Activated B cell treated with CpG ODN at 0.5 μM for 24 hours (primary cell): ENCODE measurements at regions not wholly inside any gene's neighbourhood (a gene's known extent, or its start where the extent isn't known, plus 50 kb on each side); places are given as distances from the start of the nearest gene placed in this dataset.
A peak's percentile ranks its signal among the peaks of the same experiment; 100 is the strongest.
"Not testable (repeated sequence)": the region's sequence is repeated elsewhere in the genome, so short reads cannot be mapped to it uniquely, and the experiment has no call there.

Experiments used
- ATAC-seq: fragments of 200-7000 bp; cut with Tn5 transposase; one replicate; pipeline ENCODE4 v1.10.0; 2021; ENCODE audit warnings: low read depth, mild to moderate bottlenecking, moderate library complexity
- CTCF ChIA-PET: fragments of 350-600 bp; sonication (Branson Sonifier 250); formaldehyde crosslinking; loops from one replicate; lab custom pipeline; 2021; ENCODE audit warnings: antibody characterized with exemption; lab: Charles Lee
- POLR2A ChIA-PET: fragments of 350-600 bp; sonication (Branson Sonifier 250); formaldehyde crosslinking; loops from one replicate; lab custom pipeline; 2021; ENCODE audit warnings: antibody characterized with exemption; lab: Charles Lee
- DNase-seq: peaks from one replicate; pipeline ENCODE4 v3.0.0; 2022
- H3K27ac Mint-ChIP-seq: one replicate; pipeline ENCODE4 v1.8.0; 2020; ENCODE audit warnings: mixed read lengths
- H3K27me3 Mint-ChIP-seq: one replicate; pipeline ENCODE4 v1.8.0; 2021; ENCODE audit warnings: mixed read lengths
- H3K36me3 Mint-ChIP-seq: one replicate; pipeline ENCODE4 v1.8.0; 2021; ENCODE audit warnings: low read depth, mixed read lengths
- H3K4me1 Mint-ChIP-seq: one replicate; pipeline ENCODE4 v1.8.0; 2021; ENCODE audit warnings: mixed read lengths
- H3K4me3 Mint-ChIP-seq: one replicate; pipeline ENCODE4 v1.8.0; 2020; ENCODE audit warnings: mild to moderate bottlenecking, mixed read lengths
- H3K9me3 Mint-ChIP-seq: one replicate; pipeline ENCODE4 v1.8.0; 2020; ENCODE audit warnings: mixed read lengths
- intact Hi-C: fragments of 100-400 bp; cut with micrococcal nuclease; formaldehyde crosslinking; loops from one replicate; pipeline ENCODE4 v1.15.1; 2024
- TF ChIP-seq, protein P1 (sequence below): fragments of 200-600 bp; IDR thresholded peaks from one replicate; pipeline ENCODE4 v1.8.0; 2022; ENCODE audit warnings: antibody characterized with exemption, mild to moderate bottlenecking

DNA sequence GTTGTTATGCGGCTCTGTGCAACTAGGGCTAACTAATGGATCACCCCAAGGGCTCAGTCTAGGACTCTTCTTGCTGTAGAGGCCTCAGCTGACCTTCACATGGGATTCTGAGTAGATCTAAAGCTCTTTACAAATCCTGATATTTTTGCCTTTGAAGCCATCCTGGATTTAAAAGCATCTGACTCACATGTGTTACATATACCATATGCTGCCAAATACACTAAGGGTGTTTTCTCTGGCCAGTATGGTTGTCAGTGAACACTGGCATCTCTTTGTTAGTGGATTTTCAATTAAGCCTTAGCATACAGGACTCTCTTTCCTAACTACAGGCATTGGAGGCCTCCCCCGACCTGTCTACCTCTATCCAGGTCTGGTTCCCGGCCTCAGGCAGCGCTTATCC, 992.8 kb upstream of the FANCL start:
- ATAC-seq: no peak
- no peaks in the 10 kb centered on the region for H3K9me3 Mint-ChIP-seq
- peaks cover 19% of the 10 kb centered on the region for H3K4me1 Mint-ChIP-seq
- POLR2A ChIA-PET: no interaction called here
- H3K36me3 Mint-ChIP-seq: no peaks in the 10 kb centered on the region
- DNase-seq: no peak
- H3K27ac Mint-ChIP-seq: no peak overlapping the region
- TF ChIP-seq, protein P1, sequence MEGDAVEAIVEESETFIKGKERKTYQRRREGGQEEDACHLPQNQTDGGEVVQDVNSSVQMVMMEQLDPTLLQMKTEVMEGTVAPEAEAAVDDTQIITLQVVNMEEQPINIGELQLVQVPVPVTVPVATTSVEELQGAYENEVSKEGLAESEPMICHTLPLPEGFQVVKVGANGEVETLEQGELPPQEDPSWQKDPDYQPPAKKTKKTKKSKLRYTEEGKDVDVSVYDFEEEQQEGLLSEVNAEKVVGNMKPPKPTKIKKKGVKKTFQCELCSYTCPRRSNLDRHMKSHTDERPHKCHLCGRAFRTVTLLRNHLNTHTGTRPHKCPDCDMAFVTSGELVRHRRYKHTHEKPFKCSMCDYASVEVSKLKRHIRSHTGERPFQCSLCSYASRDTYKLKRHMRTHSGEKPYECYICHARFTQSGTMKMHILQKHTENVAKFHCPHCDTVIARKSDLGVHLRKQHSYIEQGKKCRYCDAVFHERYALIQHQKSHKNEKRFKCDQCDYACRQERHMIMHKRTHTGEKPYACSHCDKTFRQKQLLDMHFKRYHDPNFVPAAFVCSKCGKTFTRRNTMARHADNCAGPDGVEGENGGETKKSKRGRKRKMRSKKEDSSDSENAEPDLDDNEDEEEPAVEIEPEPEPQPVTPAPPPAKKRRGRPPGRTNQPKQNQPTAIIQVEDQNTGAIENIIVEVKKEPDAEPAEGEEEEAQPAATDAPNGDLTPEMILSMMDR: no peak
- H3K27me3 Mint-ChIP-seq: peaks cover 3% of the 10 kb centered on the region
- no peak overlapping the region for H3K4me3 Mint-ChIP-seq
- CTCF ChIA-PET: no interaction called here
- intact Hi-C loops: no loop called here

- no peaks in the 10 kb centered on the region for H3K9me3 Mint-ChIP-seq
- DNase-seq (no peak), ATAC-seq (no peak)
- intact Hi-C loops: no loop called here
- no peaks in the 10 kb centered on the region for H3K36me3 Mint-ChIP-seq
- ChIA-PET CTCF (no interaction called here), POLR2A (no interaction called here)
- H3K27me3 Mint-ChIP-seq: peaks cover 3% of the 10 kb centered on the region
- no peak overlapping the region for H3K27ac Mint-ChIP-seq
- H3K4me3 Mint-ChIP-seq: no peak overlapping the region
- H3K4me1 Mint-ChIP-seq: peaks cover 19% of the 10 kb centered on the region
- TF ChIP-seq, protein P1: no peak
Measured at GRCh38 chr2:59233448-59233847, 992.3 kb upstream of the FANCL start.

DNA sequence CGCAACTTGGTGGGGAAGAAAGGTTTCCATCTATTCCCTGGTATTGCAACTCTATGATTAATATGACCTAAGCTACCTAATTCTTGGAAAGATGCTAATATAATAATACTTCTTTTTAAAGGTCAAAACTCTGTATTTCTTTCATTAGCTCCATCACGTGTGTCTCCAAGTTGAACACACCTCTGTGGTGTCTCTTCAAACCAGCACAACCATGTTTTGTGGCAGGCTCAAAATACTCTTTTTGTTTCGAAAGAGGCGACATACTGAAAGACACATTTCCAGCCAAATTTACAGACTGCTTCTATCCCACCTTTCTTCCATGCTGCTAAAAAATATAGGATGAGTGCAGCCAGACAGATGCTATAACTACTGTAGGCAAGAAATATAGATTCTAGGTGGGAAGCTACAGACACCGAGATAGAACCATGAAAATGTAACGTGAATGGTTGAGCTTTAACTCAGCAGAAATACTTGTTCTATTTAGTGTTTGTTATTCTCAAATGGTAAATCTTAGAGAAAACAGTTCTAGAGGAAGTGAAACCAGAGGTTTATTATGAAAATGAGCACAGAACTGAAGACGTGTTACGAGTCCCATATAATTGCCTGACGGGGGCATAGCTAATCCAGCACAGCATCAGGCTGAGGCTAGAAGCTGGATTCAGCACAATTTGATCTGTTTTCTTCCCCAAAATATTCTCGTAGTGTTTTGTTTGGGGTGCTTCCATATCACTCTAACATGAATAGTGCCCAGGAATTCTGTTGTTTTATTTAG, 991.5 kb upstream of the FANCL start:
- ChIA-PET POLR2A (interaction anchor here (0.6 kb wide), 1 partner anchor 685 kb away, joined by 4 read pairs; no protein-coding TSS in a partner anchor), CTCF (no interaction called here)
- Mint-ChIP-seq H3K27me3 (peaks cover 3% of the 10 kb centered on the region), H3K4me3 (peak overlapping the region; percentile 11), H3K9me3 (no peaks in the 10 kb centered on the region), H3K4me1 (peaks cover 19% of the 10 kb centered on the region), H3K27ac (no peak overlapping the region), H3K36me3 (no peaks in the 10 kb centered on the region)
- ATAC-seq: peak; percentile 64
- DNase-seq: no peak
- TF ChIP-seq, protein P1: no peak
- intact Hi-C loops: no loop called here

GRCh38 chr2:59226362-59226761, 985.2 kb upstream of the FANCL start:
- H3K4me3 Mint-ChIP-seq, H3K27ac Mint-ChIP-seq, H3K27me3 Mint-ChIP-seq, intact Hi-C loops, POLR2A ChIA-PET, H3K4me1 Mint-ChIP-seq, ATAC-seq, DNase-seq, H3K36me3 Mint-ChIP-seq, CTCF ChIA-PET, H3K9me3 Mint-ChIP-seq: not testable (repeated sequence)

- H3K36me3 Mint-ChIP-seq: no peaks in the 10 kb centered on the region
- TF ChIP-seq, protein P1: no peak
- peaks cover 4% of the 10 kb centered on the region for H3K27me3 Mint-ChIP-seq
- no peak overlapping the region for H3K4me3 Mint-ChIP-seq
- intact Hi-C loops: no loop called here
- H3K9me3 Mint-ChIP-seq: no peaks in the 10 kb centered on the region
- DNase-seq (no peak), ATAC-seq (no peak)
- H3K4me1 Mint-ChIP-seq: no peaks in the 10 kb centered on the region
- H3K27ac Mint-ChIP-seq: no peak overlapping the region
- ChIA-PET CTCF (no interaction called here), POLR2A (no interaction called here)
Measured at GRCh38 chr2:59223742-59224141, 982.6 kb upstream of the FANCL start.
